NCI-H1436 (cell line): ENCODE measurements at regions not wholly inside any gene's neighbourhood (a gene's known extent, or its start where the extent isn't known, plus 50 kb on each side); places are given as distances from the start of the nearest gene placed in this dataset.
"Not testable (repeated sequence)": the region's sequence is repeated elsewhere in the genome, so short reads cannot be mapped to it uniquely, and the experiment has no call there.

Source experiments
- DNase-seq: peaks from one replicate; lab custom pipeline; 2025; lab: John Stamatoyannopoulos, UW

DNA sequence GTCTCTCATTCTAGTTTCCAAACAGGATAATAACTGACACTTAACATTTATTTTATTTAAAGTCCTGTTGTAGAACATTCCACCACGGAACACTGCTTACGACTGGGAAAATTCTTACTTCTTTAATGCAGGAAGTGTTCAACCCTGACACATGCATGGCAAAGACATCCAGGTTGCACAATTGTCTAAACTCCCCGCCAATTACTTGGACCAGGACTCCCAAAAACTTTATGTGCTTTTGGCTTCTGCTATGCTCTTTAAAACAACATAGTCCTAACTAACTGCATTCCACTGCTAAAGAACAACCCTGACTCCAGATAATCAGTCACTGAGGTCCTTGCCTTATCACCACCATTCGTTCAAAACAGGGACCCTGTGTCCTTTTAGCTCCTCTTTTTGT lies 995.8 kb downstream of the LTN1 start:
- DNase-seq = not testable (repeated sequence)

DNA sequence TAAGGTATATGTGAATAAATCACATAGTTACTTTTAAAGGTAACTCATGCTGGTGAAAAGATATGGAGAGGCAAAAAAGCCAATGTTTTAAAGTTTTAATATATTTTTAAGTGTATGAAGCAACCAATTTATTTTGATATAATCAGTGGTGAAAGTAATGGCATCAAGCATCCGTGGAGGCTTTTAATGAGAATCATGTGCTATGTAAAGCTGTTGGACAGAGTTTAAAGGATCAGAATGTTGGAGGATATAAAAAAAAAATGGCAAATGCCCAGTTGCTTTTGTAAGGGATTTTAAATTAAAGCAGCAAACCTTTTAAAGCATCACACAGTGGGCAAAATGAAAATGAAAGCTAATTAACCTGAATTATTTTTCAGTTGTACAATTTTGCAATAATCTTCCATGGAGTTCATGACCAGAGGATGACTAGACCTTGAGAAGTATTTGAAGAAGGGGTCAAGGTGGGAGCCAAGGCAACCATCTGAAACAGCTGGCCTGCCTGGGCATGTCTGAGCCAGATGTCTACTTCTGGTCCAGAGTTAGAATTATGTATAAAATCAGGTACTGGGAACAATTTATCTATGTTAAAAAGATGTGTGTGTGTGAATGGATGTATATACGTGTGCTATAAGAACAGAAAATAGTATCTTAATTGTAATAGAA lies 1007.9 kb downstream of the LTN1 start:
- DNase-seq = not testable (repeated sequence)

DNA sequence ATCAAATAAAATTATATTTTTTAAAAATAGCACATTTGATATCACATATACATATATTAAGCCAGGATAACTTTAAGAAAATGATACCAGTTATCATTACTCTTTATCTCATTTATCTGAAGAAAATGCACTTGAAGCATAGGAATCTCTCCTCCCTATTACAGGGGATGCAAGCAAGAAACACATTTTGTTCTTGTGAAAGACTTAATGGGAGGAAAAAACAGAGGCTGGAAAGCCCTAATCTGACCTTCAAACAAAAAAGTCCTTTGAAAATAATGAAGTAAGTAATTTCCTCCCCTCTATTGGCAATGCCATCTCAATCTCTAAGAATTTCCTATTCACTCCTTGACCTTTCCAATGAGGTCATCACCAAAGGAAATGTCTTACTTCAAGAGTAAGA lies 1012.6 kb upstream of the ADAMTS5 start:
- DNase-seq = not testable (repeated sequence)

DNA sequence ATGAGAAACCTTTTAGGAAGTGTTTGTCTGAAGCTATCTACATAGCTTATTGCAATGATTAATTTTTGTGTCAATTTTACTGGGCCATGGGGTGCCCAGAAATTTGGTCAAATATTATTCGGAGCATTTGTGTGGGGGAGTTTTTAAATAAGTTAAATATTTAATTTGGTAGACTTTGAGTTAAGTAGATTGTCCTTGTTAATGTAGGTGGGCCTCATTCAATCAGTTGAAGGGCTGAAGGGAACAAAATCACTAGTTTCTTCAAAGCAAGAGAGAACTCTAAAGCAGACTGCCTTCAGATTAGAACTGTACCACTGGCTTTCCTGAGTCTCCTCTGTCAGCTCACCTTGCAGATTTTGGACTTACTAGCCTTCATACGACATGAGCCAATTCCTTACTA lies 1008.6 kb upstream of the ADAMTS5 start:
- DNase-seq = no peak

DNA sequence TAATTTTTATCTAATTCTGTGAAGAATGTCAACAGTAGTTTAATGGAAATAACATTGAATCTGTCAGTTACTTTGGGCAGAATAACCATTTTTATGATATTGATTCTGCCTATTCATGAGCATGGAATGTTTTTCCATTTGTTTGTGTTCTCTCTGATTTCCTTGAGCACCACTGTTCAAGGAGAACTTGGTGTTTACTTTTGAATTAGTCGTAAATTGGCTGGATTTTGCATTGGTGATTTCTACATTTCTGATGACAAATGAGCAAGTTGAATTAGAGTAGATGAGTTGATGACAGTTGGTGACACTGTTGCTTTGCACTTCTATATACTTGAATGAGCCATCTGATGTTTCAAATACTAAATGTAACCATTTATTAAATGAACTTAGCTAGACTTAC lies 1007.3 kb upstream of the ADAMTS5 start:
- not testable (repeated sequence) for DNase-seq

DNA sequence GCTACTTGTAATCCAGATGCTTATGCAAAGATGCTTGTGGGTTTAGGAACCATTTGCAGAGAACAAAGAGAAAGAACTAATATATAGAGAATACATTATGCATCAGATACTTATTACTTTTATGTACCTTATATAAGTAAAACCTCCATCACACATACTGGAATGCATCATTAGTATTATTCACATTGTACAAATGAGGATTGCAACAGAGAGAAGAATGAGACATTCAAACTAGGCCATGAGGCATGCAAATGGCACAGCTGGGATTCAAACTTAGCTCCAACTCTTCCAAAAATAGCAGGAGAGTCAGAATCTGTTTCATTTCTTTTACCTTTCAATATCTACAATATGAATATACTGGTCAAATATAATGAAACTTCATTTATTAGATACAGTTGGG lies 1001.4 kb upstream of the ADAMTS5 start:
- DNase-seq = not testable (repeated sequence)

DNA sequence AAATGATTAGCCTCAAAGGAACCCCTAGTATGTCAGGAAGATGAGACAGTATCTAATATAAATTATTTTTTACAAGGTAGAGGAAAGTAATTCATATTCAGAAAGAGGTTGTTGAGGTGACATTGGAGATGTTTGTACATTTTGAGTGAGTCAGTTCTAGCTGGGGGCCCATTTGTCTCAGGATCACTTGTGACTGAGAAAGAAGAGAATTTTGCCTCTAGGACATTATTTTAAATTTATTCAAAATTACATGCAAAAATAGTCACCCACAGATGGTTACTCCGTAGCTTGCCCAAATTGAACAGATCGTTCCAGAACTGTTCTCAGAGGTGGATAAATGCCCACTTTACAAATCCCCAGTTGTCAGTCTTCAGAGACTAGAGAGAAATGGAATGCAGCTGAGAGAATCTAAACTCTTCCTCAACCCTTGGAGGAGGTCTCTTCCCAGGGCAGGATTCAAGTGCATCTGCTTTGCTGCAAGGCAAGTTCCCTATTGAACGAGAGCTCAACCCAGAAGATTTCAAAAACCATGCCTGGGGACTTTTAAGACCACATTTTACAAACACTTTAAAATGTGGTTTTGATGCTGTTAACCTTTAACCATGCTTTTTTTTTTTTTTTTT lies 987.8 kb upstream of the ADAMTS5 start:
- no peak for DNase-seq

DNA sequence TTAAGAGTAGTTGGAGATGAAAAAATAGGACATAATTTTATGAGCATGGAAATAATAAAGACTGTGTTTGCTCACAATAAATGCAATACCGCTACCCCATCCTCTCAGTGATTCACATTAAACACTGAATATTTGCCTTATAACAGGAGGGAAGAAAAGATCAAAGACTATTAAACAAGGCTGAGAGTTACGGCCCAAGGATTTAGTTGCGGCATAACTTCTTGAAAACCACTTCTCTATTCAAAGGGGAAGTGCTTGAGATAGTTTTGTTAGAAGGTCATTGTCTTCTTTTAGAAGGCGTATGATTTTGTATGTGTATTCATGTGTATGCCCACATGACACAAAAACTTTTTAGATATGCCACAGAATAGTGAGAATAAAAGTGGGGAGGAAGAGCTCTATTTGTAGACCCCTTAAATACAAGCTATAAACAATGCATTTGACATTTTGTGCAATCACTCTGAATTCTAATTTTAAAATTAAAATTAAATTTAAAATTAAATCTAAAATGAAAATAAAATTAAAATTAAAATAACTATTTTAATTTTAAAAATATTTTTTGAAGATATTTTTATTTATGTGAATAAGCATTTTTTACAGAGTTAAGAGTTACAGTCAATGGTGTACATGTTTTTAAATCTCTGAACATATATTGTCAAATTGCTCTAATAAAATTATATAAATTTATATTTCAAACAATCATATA lies 986.6 kb upstream of the ADAMTS5 start:
- no peak for DNase-seq

DNA sequence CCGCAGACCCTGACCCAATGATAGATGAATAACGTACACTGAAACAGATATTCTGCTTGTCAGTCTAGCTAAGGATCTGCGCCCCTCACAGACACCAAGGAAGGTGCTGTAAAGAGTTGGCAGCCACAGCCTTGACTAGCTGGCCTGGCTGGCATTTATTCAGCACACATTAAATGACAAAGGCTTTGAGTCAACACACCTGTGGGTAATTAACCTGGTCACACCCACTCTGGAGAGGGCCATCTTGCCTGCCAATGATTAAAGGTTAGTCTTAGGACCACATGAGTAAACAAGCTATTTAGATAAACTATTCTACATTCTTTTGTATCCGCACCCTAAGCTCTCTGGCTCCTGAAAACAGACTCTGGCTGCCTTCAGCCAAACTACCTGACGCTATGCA lies 982.2 kb upstream of the ADAMTS5 start:
- not testable (repeated sequence) for DNase-seq

DNA sequence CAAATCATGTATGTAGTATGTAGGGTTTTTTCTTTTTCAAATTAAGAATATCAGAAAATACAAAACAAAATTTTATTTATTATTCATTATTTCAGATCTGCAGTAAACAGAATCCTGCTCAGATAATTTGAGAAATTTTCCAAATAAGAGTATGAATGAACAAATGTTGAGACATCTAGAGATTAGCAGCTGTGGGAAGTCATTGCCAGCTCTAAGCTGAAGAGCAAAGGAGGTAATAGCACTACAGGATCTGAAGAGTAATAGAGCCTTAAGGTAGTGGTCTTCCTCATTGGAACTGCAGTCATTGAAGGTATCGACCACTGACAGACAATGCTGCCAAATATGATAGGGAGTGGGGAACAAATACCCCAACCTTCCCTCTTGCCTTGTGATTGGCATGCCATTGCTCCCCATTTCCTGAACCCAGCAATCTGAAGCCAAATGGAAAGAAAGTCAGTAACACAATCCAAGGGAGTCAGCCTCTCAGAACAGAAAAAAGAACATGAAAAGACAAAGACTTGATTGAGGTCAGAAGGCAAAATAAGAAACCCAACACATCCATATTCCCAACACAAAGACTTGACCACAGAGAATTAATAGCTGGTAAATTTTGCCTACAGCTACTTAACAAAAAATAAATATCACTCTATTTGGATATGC lies 963.4 kb upstream of the ADAMTS5 start:
- DNase-seq = not testable (repeated sequence)

DNA sequence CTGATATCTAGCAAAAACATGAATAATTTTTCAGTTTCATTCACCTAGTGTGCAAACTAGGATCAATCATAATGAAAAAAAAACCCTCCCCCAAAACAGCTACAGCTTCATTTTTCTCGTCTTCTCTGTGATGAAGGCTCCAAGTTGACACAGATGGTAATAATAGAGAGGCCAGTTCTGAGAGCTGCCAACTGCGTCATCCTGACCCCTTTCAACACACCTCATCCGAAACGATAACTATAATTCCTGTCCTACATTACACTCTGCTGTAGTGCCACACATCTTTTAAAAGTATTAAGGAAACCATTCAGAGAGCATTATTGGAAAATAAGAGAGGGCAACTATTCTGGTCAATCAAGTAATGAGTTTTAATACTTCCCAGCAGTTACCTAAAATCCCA lies 962.3 kb upstream of the ADAMTS5 start:
- not testable (repeated sequence) for DNase-seq

DNA sequence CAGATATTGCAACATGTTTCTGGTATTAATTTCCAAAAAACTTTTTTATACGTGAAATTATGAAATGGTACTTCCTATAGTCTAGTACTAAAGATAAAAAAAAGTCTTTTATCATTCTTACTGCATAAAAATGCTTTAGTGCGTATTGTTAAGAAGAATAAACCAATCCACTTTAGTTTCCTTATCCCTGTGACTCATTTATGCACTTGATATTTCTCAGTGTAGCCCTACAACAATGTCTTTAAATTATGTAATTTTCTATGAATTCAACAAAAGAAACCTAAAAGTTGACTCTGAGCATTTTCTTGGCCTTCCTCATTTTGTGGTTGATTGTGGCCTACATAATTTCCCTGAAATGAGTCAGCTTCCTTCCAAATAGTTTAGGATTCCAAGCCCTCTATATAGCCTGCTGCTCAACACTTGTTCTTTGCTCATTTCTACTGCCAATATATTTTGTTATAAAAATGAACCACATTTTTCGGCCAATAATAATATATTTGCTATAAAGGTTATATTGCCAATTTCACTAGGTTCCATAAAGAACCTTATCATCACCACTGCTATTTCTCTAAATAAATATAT lies 961.7 kb upstream of the ADAMTS5 start:
- DNase-seq = not testable (repeated sequence)

DNA sequence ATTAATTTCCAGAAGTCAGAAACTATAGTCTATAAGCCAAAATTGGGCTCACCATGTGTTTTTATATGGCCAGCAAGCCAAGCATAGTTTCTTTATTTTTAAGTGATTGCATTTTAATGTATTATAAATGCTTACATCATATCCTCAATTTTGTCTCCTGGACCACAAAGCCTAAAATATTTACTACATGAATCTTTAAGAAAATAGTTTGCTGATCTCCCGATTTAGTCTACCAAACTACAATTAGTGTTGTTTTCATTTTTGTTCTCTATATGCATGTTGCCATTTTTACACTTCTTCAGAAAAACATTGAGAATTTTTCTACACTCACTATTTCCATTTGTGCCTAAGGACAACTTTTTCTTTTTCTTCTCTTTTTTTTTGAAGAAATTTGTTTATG lies 954.5 kb upstream of the ADAMTS5 start:
- not testable (repeated sequence) for DNase-seq

DNA sequence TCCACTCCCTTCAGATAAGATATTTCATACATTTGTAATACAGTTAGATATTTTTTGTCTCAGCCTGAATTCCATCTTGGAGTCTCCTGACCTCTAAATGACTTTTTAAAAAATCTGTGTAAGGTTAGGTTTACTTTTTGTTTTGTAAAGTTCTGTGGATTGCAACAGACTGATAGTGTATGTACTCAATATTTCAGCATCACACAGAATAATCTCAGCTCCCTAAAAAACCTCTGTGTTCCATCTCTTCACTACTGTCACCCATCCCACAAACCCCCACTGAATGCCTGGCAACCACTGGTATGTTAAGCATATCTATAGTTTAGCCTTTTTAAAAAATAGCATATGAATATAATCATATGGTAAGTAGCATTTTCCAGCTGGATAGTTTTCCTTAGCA lies 951.1 kb upstream of the ADAMTS5 start:
- DNase-seq = not testable (repeated sequence)

DNA sequence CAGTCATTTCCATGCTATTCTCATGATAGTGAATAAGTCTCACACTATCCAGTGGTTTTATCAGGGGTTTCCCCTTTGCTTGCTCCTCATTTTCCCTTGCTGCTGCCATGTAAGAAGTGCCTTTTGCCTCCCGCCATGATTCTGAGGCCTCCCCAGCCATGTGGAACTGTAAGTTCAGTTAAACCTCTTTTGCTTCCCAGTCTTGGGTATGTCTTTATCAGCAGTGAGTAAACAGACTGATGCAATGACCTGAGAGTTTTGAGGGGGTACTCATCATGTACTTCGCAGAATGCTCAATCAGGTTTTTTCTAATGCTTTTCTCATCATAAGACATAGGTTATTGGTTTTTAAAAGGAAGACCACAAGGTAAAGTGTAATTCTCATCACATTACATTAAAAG lies 949.4 kb upstream of the ADAMTS5 start:
- DNase-seq = not testable (repeated sequence)

DNA sequence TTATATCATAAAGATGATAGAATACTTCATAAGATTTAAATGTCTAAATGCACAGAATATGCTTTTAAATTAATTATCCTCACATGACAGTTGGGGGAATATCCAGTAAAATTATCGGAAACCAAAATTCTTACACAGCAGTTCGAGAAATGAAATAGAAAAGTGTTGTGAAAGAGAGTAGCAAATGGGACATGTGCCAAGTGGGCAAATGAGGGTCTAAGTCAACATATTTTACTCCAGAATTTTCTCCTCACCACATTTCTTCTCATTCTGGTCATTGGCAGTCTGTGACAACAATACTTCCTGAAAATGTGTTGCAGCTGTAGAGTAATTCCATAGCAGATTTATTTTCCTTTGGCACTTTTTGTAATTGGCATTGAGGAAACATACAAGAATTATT lies 945.2 kb upstream of the ADAMTS5 start:
- not testable (repeated sequence) for DNase-seq

DNA sequence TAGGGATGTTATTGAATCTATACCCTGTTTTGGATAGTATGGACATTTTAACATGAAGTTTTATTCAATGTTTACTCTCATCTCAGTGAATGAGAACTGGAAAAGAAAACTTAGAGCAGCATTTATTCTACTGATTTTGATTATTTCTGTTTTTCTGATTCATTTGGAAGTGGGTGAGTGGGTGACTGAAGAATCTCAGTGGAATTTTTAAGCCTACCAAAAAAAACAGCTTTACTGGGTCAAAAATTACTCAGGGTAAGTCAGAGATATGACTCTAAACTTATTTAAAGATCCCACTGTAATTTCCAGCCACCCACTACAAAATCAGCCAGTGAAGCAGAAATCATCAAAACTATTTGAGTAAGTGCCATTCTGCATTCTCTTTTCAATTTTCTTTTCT lies 942.6 kb upstream of the ADAMTS5 start:
- not testable (repeated sequence) for DNase-seq

DNA sequence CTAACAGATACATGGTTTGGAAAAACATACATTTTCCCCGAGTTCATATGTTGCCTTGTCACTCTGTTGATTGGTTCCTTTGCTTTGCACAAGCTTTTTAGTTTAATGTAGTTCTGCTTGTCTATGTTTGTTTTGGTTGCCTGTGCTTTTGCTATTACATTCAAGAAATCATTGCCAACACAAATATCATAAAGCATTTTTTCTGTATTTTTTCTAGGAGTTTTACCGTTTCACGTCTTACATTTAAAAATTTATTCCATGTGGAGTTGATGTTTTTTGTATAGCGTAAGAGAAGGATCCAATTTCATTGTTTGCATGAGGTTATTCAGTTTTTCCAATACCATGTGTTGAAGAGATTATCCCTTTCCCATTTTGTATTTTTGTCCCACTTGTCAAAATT lies 941.9 kb upstream of the ADAMTS5 start:
- DNase-seq = not testable (repeated sequence)

DNA sequence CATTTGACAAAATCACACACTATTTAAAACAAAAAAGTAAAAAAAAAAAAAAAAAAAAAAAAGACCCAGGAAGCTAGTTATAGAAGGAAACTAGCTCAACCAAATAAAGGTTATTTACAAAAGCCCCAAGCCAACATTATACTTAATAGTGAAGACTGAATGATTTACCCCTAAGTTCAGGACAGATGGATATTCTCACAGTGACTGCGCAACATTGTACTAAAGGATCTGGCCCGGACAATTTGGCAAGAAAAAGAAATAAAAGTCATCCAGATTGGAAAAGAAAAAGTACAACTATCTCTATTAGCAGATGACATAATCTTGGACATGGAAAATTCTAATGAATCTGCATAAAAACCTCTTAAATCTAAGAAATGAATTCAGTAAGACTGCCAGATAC lies 936.0 kb upstream of the ADAMTS5 start:
- not testable (repeated sequence) for DNase-seq

DNA sequence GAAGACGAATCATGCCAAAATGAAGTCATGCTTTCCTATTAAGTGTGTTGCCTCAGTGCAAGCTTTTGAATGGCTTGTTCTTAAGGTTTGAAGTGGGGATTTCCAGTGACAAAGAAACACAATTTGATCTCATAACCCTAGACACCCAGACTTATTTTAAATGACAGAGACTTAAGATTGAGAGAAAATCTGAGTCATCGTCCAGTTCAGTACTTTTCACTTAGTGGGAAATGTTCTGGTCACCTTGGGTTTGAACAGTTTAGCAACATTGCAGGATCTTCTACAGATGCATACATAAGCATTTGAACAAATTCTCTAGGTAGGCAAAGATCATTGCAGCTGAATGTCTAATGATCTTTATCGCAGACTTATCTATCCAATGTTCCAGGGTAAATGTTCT lies 926.7 kb upstream of the ADAMTS5 start:
- DNase-seq = not testable (repeated sequence)

DNA sequence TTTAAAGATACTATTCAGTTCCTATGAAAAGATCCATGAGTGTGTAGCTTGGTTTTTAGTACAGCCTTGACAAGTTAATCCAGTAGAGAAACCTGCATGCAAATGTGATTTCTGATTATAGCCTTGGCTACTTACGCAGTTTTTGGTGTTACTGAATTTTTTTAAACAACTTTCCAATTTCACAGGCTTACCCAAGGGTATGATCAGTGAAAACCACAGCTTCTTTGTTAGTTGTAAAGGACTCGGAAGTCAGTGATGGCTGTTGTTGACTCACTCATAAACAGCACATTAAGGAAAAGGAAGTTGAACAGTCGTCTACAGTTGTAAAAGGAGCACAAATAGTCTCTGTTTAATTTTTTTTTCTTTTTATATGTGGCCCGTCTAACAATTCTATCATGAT lies 924.6 kb upstream of the ADAMTS5 start:
- DNase-seq = not testable (repeated sequence)

DNA sequence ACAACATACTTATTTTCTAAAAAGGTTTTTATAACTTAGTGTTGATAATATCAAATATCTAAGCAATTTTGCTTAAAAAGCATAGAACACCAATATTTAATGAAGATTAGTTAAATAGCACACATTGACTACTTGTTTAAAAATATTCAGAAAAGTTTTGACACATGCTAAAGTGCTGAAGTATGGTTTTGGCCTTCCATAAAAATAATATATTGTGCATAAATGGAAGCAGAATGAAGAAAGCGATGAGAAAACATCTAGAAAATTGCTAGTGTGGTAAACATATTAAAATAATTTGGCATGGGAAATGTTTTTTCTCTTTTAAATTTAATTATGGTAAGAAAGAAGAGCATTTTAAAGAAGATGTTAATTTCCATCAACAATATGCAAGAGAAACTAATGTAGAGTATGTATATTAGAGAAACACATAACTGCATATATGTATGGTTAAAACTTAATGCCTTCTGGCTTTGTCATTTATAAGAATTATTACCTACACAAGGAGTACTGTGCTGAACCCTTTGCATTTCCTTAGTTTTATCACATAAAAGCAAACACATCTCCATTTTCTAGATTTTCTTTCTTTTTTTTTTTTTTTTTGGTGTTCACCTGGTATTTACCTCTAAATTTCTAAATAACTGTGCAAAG lies 921.0 kb upstream of the ADAMTS5 start:
- not testable (repeated sequence) for DNase-seq
